Activated CD8-positive, alpha-beta T cell treated with anti-CD3 and anti-CD28 coated beads for 36 hours (primary cell): ENCODE measurements at regions not wholly inside any gene's neighbourhood (a gene's known extent, or its start where the extent isn't known, plus 50 kb on each side); places are given as distances from the start of the nearest gene placed in this dataset.

Experiments
- ATAC-seq: fragments of 200-7000 bp; cut with Tn5 transposase; one replicate; pipeline ENCODE4 v1.10.0; 2021; ENCODE audit warnings: mild to moderate bottlenecking, moderate library complexity
- CTCF ChIA-PET: fragments of 350-600 bp; sonication (Branson Sonifier 250); formaldehyde crosslinking; loops from one replicate; lab custom pipeline; 2021; ENCODE audit warnings: antibody characterized with exemption; lab: Charles Lee
- POLR2A ChIA-PET: fragments of 350-600 bp; sonication (Branson Sonifier 250); formaldehyde crosslinking; loops from one replicate; lab custom pipeline; 2021; ENCODE audit warnings: antibody characterized with exemption; lab: Charles Lee
- DNase-seq: peaks from one replicate; pipeline ENCODE4 v3.0.0-alpha.2; 2020
- H3K27ac Mint-ChIP-seq: one replicate; pipeline ENCODE4 v1.8.0; 2021; ENCODE audit warnings: mild to moderate bottlenecking, mixed read lengths
- H3K27me3 Mint-ChIP-seq: one replicate; pipeline ENCODE4 v1.8.0; 2021; ENCODE audit warnings: mixed read lengths
- H3K36me3 Mint-ChIP-seq: one replicate; pipeline ENCODE4 v1.8.0; 2021; ENCODE audit warnings: low read depth, mixed read lengths
- H3K4me1 Mint-ChIP-seq: one replicate; pipeline ENCODE4 v1.8.0; 2021; ENCODE audit warnings: low read depth, mixed read lengths
- H3K4me3 Mint-ChIP-seq: one replicate; pipeline ENCODE4 v1.8.0; 2021; ENCODE audit warnings: mild to moderate bottlenecking, moderate library complexity, mixed read lengths
- H3K9me3 Mint-ChIP-seq: one replicate; pipeline ENCODE4 v1.8.0; 2021; ENCODE audit warnings: mixed read lengths
- CTCF ChIP-seq: fragments of 200-600 bp; IDR thresholded peaks from one replicate; pipeline ENCODE4 v1.8.0; 2022; ENCODE audit warnings: antibody characterized with exemption, mild to moderate bottlenecking
- intact Hi-C: fragments of 100-400 bp; cut with micrococcal nuclease; formaldehyde crosslinking; loops from one replicate; pipeline ENCODE4 v1.10.0; 2022

GRCh38 chr4:181845617-181846016 is 397.6 kb upstream of the TENM3 start:
- Mint-ChIP-seq H3K27ac (no peak overlapping the region), H3K9me3 (peaks cover 4% of the 10 kb centered on the region)
- no peak for ATAC-seq

GRCh38 chr4:181846934-181847333 is 396.3 kb upstream of the TENM3 start:
- Mint-ChIP-seq H3K4me3 (no peak overlapping the region), H3K4me1 (no peaks in the 10 kb centered on the region), H3K27me3 (no peaks in the 10 kb centered on the region), H3K36me3 (no peaks in the 10 kb centered on the region), H3K9me3 (peaks cover 10% of the 10 kb centered on the region), H3K27ac (no peak overlapping the region)
- no peak for DNase-seq
- CTCF ChIA-PET = no interaction called here
- no peak for ATAC-seq
- TF ChIP-seq CTCF = no peak
- POLR2A ChIA-PET = no interaction called here
- intact Hi-C loops = no loop called here

More at GRCh38 chr4:181845617-181846016, 397.6 kb upstream of the TENM3 start:
- Mint-ChIP-seq H3K27me3 (no peaks in the 10 kb centered on the region), H3K4me1 (no peaks in the 10 kb centered on the region), H3K4me3 (no peak overlapping the region), H3K36me3 (no peaks in the 10 kb centered on the region)
- TF ChIP-seq CTCF = no peak
- intact Hi-C loops = no loop called here
- POLR2A ChIA-PET = no interaction called here
- DNase-seq = no peak
- CTCF ChIA-PET = no interaction called here

GRCh38 chr4:181848357-181848756 is 394.8 kb upstream of the TENM3 start:
- no peak overlapping the region for H3K27ac Mint-ChIP-seq
- H3K4me3 Mint-ChIP-seq = no peak overlapping the region
- DNase-seq = no peak
- H3K36me3 Mint-ChIP-seq = no peaks in the 10 kb centered on the region
- no peak for TF ChIP-seq CTCF
- H3K4me1 Mint-ChIP-seq = no peaks in the 10 kb centered on the region
- ChIA-PET CTCF (no interaction called here), POLR2A (no interaction called here)
- intact Hi-C loops = no loop called here
- no peak for ATAC-seq
- peaks cover 10% of the 10 kb centered on the region for H3K9me3 Mint-ChIP-seq
- no peaks in the 10 kb centered on the region for H3K27me3 Mint-ChIP-seq

GRCh38 chr4:181849472-181849871 is 393.7 kb upstream of the TENM3 start:
- intact Hi-C loops = no loop called here
- H3K4me3 Mint-ChIP-seq = no peak overlapping the region
- no peaks in the 10 kb centered on the region for H3K27me3 Mint-ChIP-seq
- ATAC-seq (no peak), DNase-seq (no peak)
- POLR2A ChIA-PET = no interaction called here
- no peak overlapping the region for H3K27ac Mint-ChIP-seq
- peaks cover 8% of the 10 kb centered on the region for H3K9me3 Mint-ChIP-seq
- H3K36me3 Mint-ChIP-seq = no peaks in the 10 kb centered on the region
- H3K4me1 Mint-ChIP-seq = no peaks in the 10 kb centered on the region
- CTCF ChIA-PET = no interaction called here
- no peak for TF ChIP-seq CTCF

GRCh38 chr4:181853881-181854511 is 389.2 kb upstream of the TENM3 start:
- peaks cover 6% of the 10 kb centered on the region for H3K9me3 Mint-ChIP-seq
- no peaks in the 10 kb centered on the region for H3K4me1 Mint-ChIP-seq
- DNase-seq (no peak), ATAC-seq (no peak)
- intact Hi-C loops = no loop called here
- H3K36me3 Mint-ChIP-seq = no peaks in the 10 kb centered on the region
- H3K4me3 Mint-ChIP-seq = no peak overlapping the region
- no peak overlapping the region for H3K27ac Mint-ChIP-seq
- no peak for TF ChIP-seq CTCF
- POLR2A ChIA-PET = no interaction called here
- H3K27me3 Mint-ChIP-seq = no peaks in the 10 kb centered on the region
- CTCF ChIA-PET = no interaction called here
